C4-2B (cell line): ENCODE measurements at regions not wholly inside any gene's neighbourhood (a gene's known extent, or its start where the extent isn't known, plus 50 kb on each side); places are given as distances from the start of the nearest gene placed in this dataset.
"Not testable (repeated sequence)": the region's sequence is repeated elsewhere in the genome, so short reads cannot be mapped to it uniquely, and the experiment has no call there.

Experiments
- H3K27ac ChIP-seq: fragments of 450-650 bp; 2 replicates; pipeline ENCODE4 v1.5.1; 2017
- ZFX ChIP-seq: fragments of 450-650 bp; IDR thresholded peaks from 2 replicates; pipeline ENCODE4 v1.6.1; 2017
- TF ChIP-seq, protein P1 (sequence below): fragments of 450-650 bp; conservative IDR thresholded peaks from 2 replicates; pipeline ENCODE4 v1.5.1; 2017; ENCODE audit warnings: mild to moderate bottlenecking

DNA sequence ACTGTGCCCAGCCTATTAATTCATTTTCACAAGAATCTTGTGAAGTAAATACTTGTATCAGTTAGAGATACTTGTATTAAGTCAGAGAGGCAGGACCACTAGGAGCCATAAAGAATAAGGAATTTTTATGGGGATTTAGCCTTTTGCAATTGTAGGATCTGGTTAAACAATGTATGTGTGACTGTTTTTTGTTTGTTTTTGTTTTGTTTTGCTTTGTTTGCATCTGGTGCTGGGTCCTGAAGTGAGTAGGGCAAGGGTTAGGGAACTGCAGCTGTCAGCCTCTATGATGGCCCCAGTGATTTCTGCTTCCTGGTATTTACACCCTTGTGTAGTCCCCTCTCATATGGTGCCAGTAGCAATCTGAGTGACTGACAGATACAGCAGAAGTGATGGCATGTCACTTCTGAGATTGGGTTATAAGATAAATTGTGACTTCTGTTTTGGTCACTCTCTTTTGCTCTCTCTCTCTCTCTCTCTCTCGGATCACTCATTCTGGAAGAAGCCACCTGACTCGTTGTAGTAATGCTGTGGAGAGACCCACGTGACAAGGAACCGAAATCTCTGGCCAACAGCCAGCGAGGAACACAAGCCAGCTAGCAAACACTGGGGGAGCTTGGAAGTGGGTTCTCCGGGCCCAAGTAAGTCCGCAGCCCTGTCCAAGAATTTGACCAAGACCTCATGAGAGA is 96.2 kb upstream of the MARK1 start:
- no peak overlapping the region for H3K27ac ChIP-seq
- TF ChIP-seq ZFX, result no peak
- TF ChIP-seq, protein P1, sequence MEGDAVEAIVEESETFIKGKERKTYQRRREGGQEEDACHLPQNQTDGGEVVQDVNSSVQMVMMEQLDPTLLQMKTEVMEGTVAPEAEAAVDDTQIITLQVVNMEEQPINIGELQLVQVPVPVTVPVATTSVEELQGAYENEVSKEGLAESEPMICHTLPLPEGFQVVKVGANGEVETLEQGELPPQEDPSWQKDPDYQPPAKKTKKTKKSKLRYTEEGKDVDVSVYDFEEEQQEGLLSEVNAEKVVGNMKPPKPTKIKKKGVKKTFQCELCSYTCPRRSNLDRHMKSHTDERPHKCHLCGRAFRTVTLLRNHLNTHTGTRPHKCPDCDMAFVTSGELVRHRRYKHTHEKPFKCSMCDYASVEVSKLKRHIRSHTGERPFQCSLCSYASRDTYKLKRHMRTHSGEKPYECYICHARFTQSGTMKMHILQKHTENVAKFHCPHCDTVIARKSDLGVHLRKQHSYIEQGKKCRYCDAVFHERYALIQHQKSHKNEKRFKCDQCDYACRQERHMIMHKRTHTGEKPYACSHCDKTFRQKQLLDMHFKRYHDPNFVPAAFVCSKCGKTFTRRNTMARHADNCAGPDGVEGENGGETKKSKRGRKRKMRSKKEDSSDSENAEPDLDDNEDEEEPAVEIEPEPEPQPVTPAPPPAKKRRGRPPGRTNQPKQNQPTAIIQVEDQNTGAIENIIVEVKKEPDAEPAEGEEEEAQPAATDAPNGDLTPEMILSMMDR, result no peak

DNA sequence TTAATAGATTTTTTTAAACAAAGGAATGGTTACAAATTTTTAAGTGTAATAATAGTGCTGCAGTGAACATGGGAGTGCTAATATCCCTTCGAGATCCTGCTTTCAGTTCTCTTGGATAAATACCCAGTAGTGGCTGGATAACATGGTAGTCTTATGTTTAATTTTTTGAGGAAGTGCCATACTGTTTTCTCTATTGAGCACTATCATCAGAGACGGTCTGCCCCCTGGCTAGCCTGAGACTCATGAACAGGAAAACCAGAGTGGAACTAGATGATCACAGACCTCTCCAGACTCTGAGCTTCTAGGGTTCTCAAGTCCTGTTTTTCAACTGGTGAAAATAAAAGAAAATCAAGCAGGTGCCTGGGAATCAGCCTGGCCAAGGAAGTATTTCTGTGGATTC is 97.3 kb upstream of the MARK1 start:
- TF ChIP-seq, protein P1, result no peak
- no peak for TF ChIP-seq ZFX
- no peak overlapping the region for H3K27ac ChIP-seq

DNA sequence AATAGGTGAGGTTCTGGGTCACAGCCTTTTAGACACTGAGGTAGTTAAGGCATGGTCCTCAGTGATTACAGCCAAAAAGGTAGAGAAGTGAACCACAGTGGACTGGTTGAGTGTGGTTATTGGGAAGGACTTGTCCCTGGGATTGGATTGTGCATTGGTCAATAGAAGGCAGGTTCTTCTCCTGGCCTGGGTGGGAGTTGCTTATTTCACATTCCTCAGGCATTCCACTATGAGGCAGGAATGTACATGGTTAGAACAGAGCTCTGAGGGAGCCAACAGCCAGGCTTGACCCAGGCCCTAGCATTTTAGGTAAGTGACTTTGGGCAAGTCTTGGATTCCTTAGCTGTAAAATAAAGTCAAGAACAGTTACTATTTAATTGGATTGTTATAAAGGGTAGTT is 97.9 kb upstream of the MARK1 start:
- H3K27ac ChIP-seq, result no peak overlapping the region

DNA sequence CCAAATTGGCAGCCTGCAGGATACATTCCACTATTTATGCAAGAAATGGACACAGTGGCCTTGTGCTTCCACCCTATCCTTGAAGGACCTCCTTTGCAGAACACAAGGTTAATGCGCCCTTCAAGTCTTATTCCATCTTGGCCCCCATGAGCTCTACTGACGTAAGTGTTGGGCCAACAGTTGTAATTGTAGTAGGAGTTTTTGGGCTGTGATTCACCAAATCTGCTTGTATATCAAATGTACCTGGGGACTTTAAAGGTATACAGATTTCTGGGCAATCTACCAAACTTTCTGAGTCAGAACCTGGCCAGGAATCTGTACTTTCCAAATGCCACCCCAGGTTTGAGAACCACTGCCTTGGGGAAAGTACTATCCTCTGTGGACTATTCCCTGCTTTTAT is 100.9 kb upstream of the MARK1 start:
- no peak for TF ChIP-seq ZFX
- TF ChIP-seq, protein P1, result no peak
- H3K27ac ChIP-seq, result no peak overlapping the region

More for the DNA sequence above, 97.9 kb upstream of the MARK1 start:
- TF ChIP-seq, protein P1, result no peak
- no peak for TF ChIP-seq ZFX

DNA sequence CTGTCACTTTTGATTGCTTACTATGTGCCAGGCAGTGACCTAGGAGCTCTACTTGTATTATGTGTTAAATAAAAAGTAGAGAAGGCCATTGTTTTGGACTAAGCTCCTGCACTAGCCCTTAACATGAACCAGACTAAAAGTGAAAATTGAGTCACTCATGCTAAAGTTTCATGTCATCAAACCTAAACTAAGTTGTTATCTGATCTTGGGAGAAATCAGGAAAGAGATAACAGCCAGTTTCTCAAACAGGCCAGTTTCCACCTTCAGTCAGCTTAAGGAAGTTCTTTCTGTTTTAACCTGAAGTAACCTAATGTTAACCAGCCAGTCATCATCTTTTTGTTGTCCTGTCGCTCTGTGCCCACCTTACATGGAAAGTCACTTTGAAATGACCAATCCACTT is 102.1 kb upstream of the MARK1 start:
- TF ChIP-seq, protein P1, result no peak
- no peak for TF ChIP-seq ZFX
- no peak overlapping the region for H3K27ac ChIP-seq

DNA sequence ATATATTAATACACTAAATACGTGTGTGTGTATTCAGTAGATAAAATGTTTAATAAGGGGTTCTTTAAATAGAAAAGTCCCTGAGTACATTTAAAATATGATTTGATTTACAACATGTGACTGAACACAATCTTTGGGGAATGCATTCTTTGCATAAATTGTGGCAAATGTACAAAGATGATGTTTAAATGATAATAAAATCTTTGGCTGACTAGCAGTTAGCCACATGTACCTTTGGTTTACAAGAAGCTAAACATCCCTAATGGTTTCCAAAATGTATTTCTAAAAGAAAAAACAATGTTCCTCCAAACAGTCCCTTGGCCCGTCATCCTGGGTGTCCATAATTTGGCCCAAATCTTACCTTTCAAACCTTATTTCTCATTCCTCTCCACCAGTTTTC is 106.4 kb upstream of the MARK1 start:
- TF ChIP-seq, protein P1, result no peak
- TF ChIP-seq ZFX, result no peak
- no peak overlapping the region for H3K27ac ChIP-seq

DNA sequence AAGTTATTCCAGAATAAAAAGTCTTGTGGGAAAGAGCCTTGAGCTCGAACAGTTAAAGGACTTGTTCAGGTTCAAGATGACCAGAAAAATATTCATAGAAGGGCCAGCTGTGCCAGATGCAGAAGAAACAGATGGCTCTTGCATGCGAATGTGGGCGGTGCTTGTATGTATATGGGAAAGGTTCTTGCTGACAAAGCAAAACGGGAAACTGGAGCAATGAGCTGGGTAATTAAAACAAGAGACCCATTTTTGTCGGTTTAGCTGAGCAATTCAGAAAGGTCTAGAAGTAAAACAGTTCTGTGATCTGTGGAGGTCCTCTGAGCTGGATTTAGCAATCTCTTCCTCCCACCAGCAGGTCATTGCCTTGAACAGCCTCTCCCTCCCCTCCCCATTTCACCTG is 107.2 kb upstream of the MARK1 start:
- H3K27ac ChIP-seq, result no peak overlapping the region
- no peak for TF ChIP-seq ZFX
- TF ChIP-seq, protein P1, result no peak

DNA sequence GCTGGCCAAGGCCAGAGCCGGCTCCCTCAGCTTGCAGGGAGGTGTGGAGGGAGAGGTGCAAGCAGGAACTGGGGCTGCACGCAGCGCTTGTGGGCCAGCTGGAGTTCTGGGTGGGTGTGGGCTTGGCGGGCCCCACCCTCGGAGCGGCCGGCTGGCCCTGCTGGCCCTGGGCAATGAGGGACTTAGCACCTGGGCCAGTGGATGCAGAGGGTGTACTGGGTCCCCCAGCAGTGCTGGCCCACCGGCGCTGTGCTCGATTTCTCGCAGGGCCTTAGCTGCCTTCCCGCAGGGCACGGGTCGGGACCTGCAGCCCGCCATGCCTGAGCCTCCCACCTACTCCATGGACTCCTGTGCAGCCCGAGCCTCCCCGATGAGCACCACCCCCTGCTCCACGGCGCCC is 115.6 kb upstream of the MARK1 start:
- not testable (repeated sequence) for H3K27ac ChIP-seq
